GM03348 (cell line): ENCODE measurements at regions not wholly inside any gene's neighbourhood (a gene's known extent, or its start where the extent isn't known, plus 50 kb on each side); places are given as distances from the start of the nearest gene placed in this dataset.
"Not testable (repeated sequence)": the region's sequence is repeated elsewhere in the genome, so short reads cannot be mapped to it uniquely, and the experiment has no call there.

Experiments
- DNase-seq: peaks from one replicate; pipeline ENCODE4 v3.0.0; 2012; ENCODE audit warnings: low spot score

DNA sequence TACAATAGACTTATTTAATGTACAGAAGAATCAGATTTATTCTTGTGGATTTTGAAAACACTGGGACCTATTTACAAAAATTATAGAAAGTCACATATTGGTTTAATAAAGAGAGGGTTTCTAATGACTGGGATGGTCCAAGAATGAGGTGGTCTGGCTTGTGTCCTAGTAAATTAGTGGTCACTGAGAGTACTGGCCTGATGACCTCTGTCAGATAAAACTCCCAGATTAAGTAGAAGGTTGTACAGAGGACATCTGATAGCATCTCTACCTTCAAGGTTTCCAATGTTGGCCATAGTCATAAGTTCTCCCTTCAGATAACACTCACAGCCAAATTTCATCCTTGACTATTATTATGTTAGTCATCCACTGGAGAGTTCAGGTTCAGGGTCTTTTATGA, 692.9 kb downstream of the MTRR start:
- DNase-seq = no peak

DNA sequence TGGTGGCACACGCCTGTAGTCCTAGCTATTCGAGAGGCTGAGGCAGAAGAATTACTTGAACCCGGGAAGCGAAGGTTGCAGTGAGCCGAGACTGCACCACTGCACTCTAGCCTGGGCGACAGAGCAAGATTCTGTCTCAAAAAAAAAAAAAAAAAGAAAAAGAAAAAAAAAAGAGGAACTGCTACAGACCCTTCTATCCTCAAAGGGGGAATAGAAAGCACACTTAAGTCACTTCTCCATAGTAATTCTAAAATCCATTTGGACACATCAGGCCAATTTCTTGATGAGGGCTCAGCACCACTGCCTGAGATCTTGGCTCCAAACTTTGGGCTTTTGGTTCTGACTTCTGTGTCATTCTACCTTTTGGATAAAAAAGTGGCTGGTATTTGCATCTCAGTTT, 694.6 kb downstream of the MTRR start:
- not testable (repeated sequence) for DNase-seq

DNA sequence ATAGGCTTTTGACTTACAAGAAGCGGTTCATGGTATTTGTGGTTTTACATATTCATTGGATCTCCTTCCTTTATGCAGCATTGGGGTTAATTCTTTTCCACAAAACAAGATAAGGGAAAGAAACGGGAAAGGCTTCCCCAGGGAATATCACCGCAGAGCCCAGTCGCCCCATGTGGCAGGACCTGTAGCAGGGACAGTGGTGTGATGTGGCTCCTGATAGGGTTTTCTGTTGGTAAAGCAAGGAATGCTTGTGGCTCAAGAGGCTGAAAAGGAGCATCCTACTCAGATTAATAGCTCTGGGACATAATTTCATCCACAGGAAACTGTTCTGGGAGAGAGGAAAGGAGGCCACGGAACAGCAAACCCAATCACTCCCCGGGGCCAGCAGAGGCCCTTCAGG, 699.9 kb downstream of the MTRR start:
- no peak for DNase-seq

DNA sequence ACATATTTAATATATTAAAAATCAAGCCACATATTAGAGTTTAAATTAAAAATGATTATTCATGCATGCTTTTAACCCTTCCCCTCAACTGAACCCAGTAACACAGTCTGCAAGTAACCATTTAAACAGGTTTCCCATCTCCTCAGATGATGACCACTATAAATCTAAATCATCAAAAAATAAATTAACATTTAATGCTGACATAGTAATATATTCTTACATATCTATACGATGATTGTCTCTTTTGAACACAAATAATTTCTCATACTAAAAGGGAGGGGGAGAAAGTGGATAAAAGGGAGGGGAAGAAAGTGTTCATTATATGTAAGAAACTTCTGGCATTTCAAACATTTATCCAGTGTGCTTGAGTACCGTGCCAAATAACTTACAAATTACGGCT, 701.6 kb downstream of the MTRR start:
- no peak for DNase-seq

DNA sequence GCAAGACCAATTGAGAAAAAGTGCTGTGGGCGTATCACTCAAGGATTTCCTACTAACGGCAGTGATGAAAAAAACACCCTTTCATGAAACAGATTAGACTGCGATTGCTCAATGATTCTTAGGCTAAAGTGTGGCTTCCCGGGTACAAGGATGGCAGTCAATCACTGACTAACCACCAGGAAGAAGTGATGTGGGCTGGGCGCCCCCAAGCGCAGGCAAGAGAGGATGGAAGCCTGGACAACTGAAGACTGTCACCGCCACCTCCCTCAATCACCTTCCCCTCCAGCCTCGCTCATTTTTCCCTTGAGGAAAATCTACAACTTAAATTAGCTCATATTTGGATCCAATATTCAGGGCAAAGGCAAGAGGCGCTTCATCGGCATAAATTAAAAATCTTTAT, 707.2 kb downstream of the MTRR start:
- DNase-seq = no peak

DNA sequence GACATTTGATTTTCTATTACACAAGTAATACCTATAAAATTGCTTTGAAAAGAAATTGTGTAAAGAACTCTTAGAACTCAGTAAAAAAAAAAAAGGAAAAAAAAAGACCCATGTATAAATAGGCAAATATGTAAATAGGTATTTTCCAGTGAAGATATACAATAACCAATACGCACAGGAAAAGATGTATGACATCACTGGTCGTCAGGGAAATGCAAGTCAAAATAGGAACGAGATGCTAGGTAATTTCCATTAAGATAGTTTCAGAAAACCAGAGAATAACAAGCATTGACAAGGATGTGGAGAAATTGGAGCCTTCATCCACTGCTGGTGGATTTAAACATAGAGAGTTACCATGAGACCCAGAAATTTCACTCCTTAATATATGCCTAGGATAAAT, 708.8 kb downstream of the MTRR start:
- no peak for DNase-seq

DNA sequence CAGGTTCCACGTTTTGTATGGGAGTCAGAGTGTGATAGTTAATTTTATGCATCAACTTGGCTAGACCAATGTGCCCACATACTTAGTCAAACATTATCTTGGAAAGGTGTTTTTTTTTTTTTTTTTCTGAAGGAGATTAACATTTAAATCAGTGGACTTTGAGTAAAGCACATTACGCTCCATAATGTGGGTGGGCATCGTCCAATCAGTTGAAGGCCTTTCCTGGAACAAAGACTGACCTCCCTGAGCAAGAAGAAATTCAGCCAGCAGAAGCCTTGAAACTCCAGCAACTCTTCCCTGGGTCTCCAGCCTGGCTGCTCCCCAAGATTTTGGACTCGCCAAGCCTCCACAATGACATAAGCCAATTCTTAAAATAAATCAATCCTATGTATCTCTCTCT, 711.4 kb downstream of the MTRR start:
- DNase-seq = no peak

DNA sequence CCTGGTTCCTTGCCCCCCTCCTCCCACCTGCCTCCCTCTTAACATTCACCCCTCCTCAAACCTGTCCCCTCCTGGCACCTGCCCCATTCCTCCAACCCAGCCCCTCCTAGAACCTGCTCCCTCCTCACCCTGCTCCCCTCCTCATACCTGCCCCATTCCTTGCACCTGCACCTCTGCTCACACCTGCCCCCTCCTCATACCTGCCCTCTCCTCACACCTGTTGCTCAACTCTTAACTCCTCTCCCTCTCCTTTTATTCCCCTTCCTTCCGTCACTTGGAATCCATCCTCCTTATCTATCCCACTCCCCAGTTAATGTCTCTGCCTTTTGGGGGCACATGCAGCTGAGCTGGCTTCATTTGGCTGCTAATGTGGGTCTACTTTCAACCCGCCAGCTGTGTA, 712.1 kb downstream of the MTRR start:
- no peak for DNase-seq

DNA sequence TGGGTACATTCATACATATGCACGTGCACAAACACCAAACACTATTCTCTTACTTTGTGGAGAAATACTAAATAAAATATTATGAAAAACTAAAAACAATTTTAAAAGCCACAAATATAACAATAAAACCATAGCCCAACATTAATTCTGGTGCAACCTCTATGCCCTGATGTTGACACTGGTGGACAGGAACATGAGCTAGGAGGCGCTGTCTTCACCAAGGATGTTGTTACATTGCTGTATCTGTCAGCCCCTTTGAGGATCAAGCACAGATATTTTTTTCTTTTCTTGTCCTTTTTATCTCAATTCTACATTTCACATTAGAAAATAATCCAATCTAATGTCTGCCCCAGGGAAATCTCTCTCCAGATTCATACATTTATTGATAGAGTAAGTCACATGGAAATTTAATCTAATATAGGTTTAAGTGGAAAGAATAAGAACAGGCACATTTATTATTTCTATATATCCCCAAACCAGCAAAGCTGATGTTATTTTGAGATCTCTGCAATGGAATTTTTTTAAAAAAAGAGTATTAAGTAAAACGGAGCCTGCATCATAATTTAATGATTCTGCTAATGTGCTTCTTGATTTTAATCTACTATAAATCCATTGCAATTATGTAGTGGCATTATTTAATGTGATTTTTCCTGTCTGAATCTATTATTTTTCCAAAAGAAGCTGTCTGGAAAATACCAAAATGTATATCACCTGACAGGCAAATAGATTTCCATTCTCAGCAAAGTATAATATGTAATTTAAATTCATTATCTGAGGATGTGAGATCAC, 716.5 kb downstream of the MTRR start:
- no peak for DNase-seq

DNA sequence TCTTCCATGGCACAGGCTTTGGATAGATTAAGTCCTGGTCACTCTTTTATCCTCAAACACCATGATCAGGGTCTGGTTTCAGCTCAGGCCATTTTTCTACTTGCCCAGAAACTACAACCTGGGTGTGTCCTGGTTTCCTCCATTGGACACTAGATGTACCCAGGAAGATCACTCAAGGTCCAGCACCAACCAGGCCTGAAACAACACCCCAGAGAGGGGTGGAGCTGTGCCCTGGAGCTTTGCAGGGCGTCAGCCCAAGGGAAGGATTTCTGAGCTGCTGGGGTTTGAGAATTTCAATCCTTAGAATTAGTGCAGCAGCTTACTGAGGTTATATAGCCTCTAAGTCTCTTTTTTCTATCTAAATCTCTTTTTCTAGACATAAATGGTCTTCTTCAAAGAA, 722.0 kb downstream of the MTRR start:
- DNase-seq = no peak

DNA sequence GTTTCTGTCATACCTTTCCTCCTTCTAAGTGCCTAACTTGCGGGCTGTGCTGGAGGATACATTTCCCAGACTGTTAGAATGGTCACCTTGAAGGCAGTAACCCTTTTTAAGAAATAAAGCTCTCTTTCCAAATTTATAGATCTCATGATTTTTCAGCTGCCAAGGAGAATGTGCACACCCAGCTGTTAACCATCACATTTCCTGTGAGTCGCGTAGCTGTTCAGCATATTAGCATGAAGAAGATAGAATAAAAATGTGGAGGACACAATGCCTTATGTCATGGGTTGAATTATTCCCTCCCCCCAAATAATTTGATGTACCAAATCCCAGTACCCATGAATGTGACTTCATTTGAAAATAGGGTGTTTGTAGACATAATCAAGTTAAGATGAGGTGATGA, 729.4 kb downstream of the MTRR start:
- no peak for DNase-seq

DNA sequence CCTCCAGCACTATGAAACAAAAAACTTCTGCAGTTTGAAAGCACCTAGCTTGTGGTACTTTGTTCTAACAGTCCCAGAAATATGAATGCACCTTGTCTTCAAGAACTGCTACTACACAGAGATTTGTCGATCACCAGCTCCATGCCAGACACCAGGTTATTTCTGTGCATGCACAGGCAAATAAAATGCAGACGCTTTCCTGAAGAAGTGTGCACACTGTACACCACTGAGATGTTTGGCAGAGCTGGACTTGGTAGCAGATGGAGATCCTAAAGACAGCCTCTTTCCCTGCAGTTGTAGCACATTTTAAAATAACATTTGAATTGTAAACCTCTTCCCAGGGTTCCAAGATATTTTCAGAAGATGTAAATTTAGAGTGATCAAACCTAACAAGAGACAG, 730.0 kb downstream of the MTRR start:
- no peak for DNase-seq

DNA sequence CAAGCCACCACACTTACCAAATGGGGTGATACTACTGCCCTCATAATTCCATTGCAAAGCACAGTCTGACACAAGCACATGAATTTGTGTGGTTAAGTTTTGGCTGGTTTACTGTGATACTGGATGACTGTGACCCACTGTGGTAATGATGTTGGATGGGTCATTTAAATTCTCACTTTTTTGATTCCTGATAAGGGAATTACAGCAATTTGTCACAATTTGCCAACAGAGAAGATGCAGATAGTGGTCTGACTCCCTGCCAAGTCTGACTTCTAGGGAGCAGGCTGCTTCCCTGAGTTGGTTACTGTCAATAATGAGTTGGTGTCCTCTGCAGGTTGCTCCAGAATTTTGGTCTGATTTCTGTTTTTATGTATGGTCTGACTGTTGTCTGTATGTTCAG, 731.9 kb downstream of the MTRR start:
- no peak for DNase-seq

DNA sequence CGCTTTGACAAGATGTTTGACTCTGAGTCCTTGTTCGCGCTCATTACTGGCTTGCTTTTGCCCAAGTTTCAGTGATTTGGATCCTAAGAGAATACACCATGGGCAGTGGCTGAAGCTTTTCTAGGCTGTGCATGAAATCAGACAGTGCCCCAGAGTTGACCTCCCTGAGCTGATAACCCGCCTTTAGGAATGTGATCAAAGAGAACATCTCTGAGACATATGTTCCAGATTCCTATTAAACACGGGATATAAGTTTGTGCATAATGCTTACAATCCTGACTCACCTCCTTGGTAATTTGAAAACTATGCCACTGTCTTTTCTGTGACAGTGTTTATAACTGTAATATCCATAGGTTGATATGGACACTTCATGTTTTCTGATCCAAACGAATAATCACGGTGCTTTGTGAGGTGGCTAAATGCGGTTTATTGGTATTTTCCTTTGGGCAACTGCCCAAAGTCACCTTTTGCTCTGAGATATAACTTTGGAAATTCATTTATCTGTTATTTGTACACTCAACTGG, 732.9 kb downstream of the MTRR start:
- DNase-seq = no peak

DNA sequence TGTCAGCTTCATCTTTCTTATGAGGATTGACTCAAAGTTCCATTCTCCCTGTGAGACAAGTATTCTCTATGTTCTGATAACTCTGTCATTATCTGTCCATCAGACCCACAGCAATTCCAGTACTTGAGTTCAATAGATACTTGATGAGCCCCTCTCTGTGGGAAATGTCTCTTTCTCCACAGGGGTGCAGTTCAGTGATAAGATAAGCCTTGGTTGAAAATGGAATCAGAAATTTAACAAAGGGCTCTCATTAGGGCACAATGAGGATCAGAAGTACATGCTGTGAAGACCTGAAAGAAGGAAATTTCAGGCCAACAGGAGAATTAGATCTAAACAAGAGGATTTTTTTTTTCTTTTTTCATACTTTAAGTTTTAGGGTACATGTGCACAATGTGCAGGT, 737.3 kb downstream of the MTRR start:
- DNase-seq = no peak

DNA sequence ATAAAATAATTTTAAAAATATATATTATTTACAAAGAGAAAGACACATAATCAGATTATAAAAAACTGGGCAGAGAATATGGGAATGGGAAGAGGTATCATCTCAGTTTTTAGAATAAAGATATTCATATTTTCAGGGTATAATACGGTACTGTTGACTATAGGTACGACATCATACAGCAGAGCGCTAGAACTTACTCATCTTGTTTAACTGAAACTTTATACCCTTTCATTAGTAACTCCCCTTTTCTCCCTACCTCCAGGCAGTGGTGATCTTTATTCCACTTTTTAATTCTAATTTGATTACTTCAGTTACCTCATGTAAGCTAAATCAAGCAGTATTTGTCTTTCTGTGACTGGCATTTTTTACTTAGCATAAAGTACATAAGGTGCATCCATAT, 742.1 kb downstream of the MTRR start:
- no peak for DNase-seq

DNA sequence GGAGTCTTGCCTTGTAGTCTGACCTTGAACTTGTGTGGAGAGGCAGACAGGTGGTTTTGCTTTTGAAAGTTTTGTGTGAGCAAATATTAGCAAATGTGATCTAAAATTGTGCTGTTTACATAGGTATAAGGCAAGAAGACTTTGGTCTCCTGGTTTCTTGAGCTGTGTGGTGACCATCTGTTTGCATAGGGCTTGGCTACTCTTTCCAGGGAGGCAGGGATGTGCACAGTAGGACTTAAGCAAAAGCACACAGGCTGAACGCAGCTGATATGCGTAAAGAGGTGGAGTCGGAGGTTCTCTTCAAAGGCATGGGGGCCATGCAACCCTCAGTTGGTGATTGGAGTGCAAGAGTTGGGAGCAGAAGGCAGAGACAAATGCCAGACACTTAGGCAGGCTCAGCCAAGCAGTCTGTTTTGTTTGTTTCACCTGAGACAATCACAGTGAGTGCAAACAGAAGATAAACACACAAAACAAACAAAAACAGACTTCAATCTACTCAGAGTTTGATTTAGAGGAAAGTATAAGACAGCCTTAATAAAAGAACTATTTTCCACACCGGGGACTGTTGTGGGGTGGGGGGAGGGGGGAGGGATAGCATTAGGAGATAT, 744.2 kb downstream of the MTRR start:
- DNase-seq = no peak

DNA sequence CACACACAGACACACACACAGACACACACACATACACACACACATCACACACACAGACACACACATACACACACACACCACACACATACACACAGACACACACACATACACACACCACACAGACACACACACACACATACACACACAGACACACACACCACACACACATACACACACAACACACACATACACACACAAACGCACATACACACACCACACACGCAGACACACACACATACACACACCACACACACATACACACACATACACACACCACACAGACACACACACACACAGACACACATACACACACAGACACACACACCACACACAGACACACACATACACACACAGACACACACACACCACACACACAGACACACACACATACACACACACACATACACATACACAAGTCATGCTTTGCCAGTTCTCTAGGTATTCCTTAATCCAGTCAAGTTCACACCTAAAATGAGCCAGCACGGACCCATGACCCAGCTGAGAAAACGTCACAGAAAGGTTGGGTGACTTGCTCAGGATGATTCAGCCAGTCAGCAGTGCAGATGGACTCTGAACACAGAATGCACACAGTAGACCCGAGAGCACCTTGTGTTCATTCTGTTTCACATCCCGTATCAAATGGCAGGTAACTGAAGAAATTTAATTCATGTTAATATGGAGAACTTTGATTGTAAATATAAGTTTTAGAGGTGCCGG, 746.4 kb downstream of the MTRR start:
- DNase-seq = no peak

DNA sequence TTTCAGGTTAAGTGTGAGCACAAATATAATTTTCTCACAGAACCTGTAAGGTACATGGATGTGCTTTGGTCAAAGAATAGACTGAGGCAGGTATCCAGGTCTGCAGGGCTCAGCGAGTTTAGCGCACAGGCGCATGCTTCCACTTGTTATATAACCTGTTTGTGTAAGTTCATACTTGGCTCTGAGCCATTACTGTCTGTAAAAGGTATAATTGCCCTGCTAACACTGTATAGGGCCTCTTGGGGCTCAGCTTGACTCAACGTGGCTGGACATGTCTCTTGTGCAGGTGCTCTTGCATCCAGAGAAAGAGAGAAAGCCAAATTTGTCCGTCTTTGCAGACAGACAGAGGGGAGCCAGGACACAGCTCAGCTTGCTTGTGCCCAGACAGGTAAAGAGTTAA, 759.6 kb downstream of the MTRR start:
- no peak for DNase-seq

DNA sequence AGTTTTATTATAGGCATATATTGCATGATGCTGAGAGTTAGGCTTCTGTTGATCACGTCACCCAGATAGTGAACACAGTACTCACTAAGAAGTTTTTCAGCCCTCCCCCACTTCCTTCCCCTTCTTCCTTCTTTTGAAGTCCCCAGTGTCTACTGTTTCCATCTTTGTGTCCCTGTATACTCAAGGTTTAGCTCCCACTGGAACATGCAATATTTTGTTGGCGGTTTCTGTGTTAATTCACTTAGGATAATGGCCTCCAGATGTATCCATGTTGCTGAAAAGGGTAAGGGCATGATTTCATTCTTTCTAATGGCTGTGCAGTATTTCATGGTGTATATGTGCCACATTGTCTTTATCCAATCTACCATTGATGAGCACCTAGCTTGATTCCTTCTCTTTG, 764.3 kb downstream of the MTRR start:
- DNase-seq = no peak

DNA sequence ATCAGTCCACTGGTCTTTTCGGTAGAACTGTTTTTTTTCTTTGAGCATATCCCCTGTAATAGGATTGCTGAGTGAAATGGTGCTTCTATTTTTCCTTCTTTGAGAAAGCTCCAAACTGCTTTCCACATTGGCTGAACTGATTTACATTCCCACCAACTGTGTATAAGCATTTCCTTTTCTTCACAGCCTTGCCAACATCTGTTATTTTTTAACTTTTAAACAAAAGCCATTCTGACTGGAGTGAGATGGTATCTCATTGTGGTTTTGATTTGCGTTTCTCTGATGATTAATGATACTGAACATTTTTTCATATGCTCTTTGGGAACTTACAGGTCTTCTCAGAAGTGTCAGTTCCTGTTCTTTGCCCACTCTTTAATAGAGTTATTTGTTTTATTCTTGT, 764.7 kb downstream of the MTRR start:
- no peak for DNase-seq

DNA sequence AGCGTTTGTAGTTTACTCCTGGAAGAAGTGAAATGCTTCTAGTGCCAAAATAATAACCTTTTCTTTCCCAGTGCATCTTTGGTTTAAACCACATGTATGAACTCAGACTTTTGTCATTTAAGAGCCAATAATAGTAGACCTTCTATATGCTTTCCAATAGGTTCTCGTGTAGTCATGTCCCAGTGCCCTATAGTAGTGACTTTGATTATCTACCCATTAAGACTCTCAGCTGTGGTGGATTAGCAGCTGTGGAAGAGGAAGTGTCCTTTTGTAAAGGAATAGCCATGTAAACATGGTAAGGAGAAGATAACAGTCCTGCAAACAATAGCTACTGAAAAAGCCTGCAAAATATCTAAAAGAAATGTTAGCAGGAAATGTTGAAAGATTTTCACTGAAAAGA, 765.3 kb downstream of the MTRR start:
- no peak for DNase-seq

DNA sequence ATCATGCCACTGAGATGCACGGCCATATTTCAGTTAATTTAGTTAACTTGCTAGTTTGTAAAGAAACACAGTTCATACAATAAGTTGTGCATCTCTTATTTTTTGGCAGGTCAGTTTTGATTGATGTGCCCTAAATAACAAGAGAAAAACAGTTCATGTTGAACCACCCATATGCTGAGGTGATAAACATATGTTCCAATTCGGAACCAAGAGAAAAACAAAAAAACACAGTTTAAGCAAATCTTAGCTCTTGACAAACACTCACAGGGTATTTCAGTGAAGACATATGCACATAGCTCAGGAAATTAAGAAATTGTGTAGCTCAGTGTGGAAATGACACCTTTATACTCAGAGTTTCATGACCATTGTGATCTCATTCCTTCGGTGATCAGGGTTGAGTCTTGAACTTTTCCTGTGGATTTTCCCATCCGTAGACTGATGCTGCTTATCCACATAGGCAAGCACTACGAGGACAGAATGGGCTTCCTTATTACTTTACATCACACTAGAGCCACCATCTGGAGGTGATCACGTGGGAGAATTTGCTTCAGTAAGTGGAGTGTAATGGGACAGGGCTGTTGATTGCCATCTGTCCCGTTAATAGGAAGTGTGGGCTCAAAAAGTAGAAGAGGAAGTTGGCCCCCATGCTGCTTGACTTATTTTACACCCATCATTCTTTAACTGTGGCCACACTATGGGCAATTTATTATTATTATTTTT, 773.0 kb downstream of the MTRR start:
- DNase-seq = no peak
